A673 (cell line): ENCODE measurements at regions not wholly inside any gene's neighbourhood (a gene's known extent, or its start where the extent isn't known, plus 50 kb on each side); places are given as distances from the start of the nearest gene placed in this dataset.
"Not testable (repeated sequence)": the region's sequence is repeated elsewhere in the genome, so short reads cannot be mapped to it uniquely, and the experiment has no call there.

Source experiments
- BruUV-seq: library from RNA; stranded (reverse); fragments of 400-500 nt; replicated peaks from 2 replicates; lab custom pipeline; 2021; lab: Mats Ljungman, UMichigan
- CTCF ChIA-PET: fragments of 300-600 bp; sonication (Branson Sonifier 250); formaldehyde crosslinking; loops from one replicate; lab custom pipeline; 2022; ENCODE audit warnings: antibody characterized with exemption; lab: Charles Lee
- POLR2A ChIA-PET: fragments of 300-600 bp; sonication (Branson Sonifier 250); formaldehyde crosslinking; loops from one replicate; lab custom pipeline; 2022; ENCODE audit warnings: antibody characterized with exemption; ENCODE audit not compliant: low non-redundant PET; lab: Charles Lee
- DNase-seq: peaks from one replicate; pipeline ENCODE4 v3.0.0-alpha.2; 2015; ENCODE audit warnings: low spot score
- H3K27ac ChIP-seq: fragments of 200-600 bp; sonication (generic); 2 replicates; pipeline ENCODE4 v1.5.1; 2016; ENCODE audit warnings: mixed run types, low read depth, mild to moderate bottlenecking, mixed read lengths, antibody characterized with exemption, low read length; ENCODE audit not compliant: poor library complexity, severe bottlenecking
- H3K27me3 ChIP-seq: fragments of 200-600 bp; sonication (generic); replicated peaks from 2 replicates; pipeline ENCODE4 v1.6.1; 2017; ENCODE audit warnings: mixed run types, low read depth, mild to moderate bottlenecking, mixed read lengths, antibody characterized with exemption, low read length; ENCODE audit not compliant: insufficient read depth, poor library complexity
- H3K36me3 ChIP-seq: fragments of 200-600 bp; sonication (generic); 2 replicates; pipeline ENCODE4 v1.6.1; 2016; ENCODE audit warnings: mixed run types, mild to moderate bottlenecking, mixed read lengths, antibody characterized with exemption, low read length; ENCODE audit not compliant: insufficient read depth, poor library complexity, severe bottlenecking
- H3K4me1 ChIP-seq: fragments of 200-600 bp; sonication (generic); 2 replicates; pipeline ENCODE4 v1.6.1; 2017; ENCODE audit warnings: mixed run types, mild to moderate bottlenecking, mixed read lengths, antibody characterized with exemption, low read length; ENCODE audit not compliant: insufficient read depth, poor library complexity, severe bottlenecking
- H3K4me3 ChIP-seq: fragments of 200-600 bp; sonication (generic); 2 replicates; pipeline ENCODE4 v1.5.1; 2016; ENCODE audit warnings: low read depth, mixed run types, mild to moderate bottlenecking, mixed read lengths, low read length; ENCODE audit not compliant: poor library complexity, severe bottlenecking
- H3K9me3 ChIP-seq: fragments of 200-600 bp; sonication (generic); 2 replicates; pipeline ENCODE4 v1.6.1; 2016; ENCODE audit warnings: mixed run types, low read depth, mild to moderate bottlenecking, mixed read lengths, antibody characterized with exemption, low read length; ENCODE audit not compliant: poor library complexity, severe bottlenecking
- EZH2 ChIP-seq: fragments of 200-600 bp; sonication (generic); IDR thresholded peaks from 2 replicates; pipeline ENCODE4 v1.6.1; 2017; ENCODE audit warnings: borderline replicate concordance, low read depth, mild to moderate bottlenecking, mixed read lengths, antibody characterized with exemption, low read length; ENCODE audit not compliant: poor library complexity, severe bottlenecking
- intact Hi-C: fragments of 100-400 bp; cut with micrococcal nuclease; formaldehyde crosslinking; loops from one replicate; pipeline ENCODE4 v1.10.0; 2022; ENCODE audit not compliant: unreplicated experiment
- TF ChIP-seq, protein P1 (sequence below): fragments of 300-800, 200-600 bp; sonication (generic); conservative IDR thresholded peaks from 2 replicates; pipeline ENCODE4 v1.5.1; 2017; ENCODE audit warnings: low read depth, mild to moderate bottlenecking, antibody characterized with exemption, low read length, moderate library complexity, mixed read lengths

DNA sequence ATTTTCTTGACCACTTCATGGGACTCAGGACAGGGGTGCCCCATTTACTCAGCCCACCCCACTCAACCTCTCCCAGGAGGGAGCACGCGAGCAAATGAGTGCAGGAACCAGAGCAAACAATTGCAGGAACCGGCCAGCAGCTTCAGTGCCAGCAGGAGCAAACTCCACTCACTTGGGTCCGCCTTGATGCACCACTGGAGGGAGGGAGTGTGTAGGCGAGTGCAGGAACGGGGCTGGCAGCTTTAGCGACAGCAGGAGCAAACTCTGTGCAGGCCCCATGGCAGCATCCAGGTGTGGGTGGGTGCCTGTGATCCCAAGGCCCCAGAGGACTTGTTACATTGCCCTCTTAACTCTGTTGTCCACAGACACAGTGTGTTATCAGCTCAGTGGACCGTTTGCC lies 1667.3 kb upstream of the CELF4 start:
- ChIA-PET CTCF (no interaction called here), POLR2A (no interaction called here)
- Histone ChIP-seq H3K27ac (no peak overlapping the region), H3K4me3 (no peak overlapping the region), H3K9me3 (no peaks in the 10 kb centered on the region), H3K36me3 (no peaks in the 10 kb centered on the region), H3K27me3 (peaks cover 15% of the 10 kb centered on the region), H3K4me1 (no peaks in the 10 kb centered on the region)
- no TSS peak for BruUV-seq
- intact Hi-C loops: no loop called here
- TF ChIP-seq, protein P1, sequence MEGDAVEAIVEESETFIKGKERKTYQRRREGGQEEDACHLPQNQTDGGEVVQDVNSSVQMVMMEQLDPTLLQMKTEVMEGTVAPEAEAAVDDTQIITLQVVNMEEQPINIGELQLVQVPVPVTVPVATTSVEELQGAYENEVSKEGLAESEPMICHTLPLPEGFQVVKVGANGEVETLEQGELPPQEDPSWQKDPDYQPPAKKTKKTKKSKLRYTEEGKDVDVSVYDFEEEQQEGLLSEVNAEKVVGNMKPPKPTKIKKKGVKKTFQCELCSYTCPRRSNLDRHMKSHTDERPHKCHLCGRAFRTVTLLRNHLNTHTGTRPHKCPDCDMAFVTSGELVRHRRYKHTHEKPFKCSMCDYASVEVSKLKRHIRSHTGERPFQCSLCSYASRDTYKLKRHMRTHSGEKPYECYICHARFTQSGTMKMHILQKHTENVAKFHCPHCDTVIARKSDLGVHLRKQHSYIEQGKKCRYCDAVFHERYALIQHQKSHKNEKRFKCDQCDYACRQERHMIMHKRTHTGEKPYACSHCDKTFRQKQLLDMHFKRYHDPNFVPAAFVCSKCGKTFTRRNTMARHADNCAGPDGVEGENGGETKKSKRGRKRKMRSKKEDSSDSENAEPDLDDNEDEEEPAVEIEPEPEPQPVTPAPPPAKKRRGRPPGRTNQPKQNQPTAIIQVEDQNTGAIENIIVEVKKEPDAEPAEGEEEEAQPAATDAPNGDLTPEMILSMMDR: no peak
- TF ChIP-seq EZH2: no peak
- no peak for DNase-seq

- ChIA-PET CTCF (no interaction called here), POLR2A (no interaction called here)
- intact Hi-C loops: no loop called here
- TF ChIP-seq, protein P1: no peak
- TF ChIP-seq EZH2: no peak
- BruUV-seq: no TSS peak
- DNase-seq: no peak
- H3K36me3 ChIP-seq: no peaks in the 10 kb centered on the region
- H3K27me3 ChIP-seq: peaks cover 11% of the 10 kb centered on the region
- H3K9me3 ChIP-seq: no peaks in the 10 kb centered on the region
- H3K4me3 ChIP-seq: no peak overlapping the region
- no peak overlapping the region for H3K27ac ChIP-seq
- no peaks in the 10 kb centered on the region for H3K4me1 ChIP-seq
Observed at GRCh38 chr18:39232490-39232889, 1666.9 kb upstream of the CELF4 start.

DNA sequence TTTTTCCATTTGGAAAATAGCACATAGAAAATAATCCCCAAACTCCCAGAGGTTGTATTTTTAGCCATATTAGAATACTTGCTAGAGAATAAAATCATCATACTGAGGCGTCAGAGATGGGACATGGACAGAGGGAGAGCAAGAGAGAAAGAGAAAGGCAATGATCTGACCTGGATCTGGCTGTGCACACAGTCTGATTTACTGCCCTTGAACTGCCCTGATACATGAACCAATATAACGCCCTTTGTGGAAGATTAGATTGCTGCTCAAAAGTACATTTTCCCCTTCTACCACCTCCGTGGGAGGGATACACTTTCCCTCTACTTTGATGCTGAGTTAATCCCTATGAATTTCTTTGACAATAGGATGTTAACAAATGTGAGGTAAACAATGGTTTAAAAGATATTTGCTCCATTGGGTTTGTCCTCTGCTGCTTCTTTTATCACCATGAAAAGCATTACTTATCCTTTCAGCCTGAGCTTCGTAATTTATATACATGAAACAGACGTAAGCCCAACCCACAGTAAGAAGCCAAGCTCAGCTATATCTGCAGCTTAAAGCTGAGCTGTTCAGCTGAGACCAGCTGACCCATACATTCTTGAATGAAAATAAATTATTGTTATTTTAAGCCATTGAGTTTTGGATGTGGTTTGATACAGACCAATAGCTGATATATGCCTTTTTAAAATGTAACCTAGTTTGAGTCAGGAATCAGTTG lies 1664.6 kb upstream of the CELF4 start:
- no peak overlapping the region for H3K27ac ChIP-seq
- no peak for DNase-seq
- BruUV-seq: no TSS peak
- no peaks in the 10 kb centered on the region for H3K36me3 ChIP-seq
- no peak overlapping the region for H3K4me3 ChIP-seq
- H3K9me3 ChIP-seq: no peaks in the 10 kb centered on the region
- ChIA-PET CTCF (no interaction called here), POLR2A (no interaction called here)
- intact Hi-C loops: no loop called here
- H3K27me3 ChIP-seq: peaks cover 3% of the 10 kb centered on the region
- no peaks in the 10 kb centered on the region for H3K4me1 ChIP-seq
- TF ChIP-seq, protein P1: no peak

- CTCF ChIA-PET, intact Hi-C loops: not testable (repeated sequence)
Observed at GRCh38 chr18:39227769-39228168, 1662.2 kb upstream of the CELF4 start.

More at GRCh38 chr18:39227769-39228168, 1662.2 kb upstream of the CELF4 start:
- POLR2A ChIA-PET, H3K4me1 ChIP-seq, H3K27ac ChIP-seq, BruUV-seq, H3K4me3 ChIP-seq, H3K36me3 ChIP-seq, DNase-seq, H3K27me3 ChIP-seq, H3K9me3 ChIP-seq: not testable (repeated sequence)
